ENCODE measurements at regions not wholly inside any gene's neighbourhood (a gene's known extent, or its start where the extent isn't known, plus 50 kb on each side); places are given as distances from the start of the nearest gene placed in this dataset.

- DNase-seq (ENCODE audit: low read depth in 2 of 2), result no peak
Observed at GRCh38 chr9:90307167-90307833, 335.3 kb downstream of the DIRAS2 start.

GRCh38 chr9:90307891-90308290 lies 334.7 kb downstream of the DIRAS2 start:
- no peak for DNase-seq (ENCODE audit: low read depth in 2 of 2)

- no peak for DNase-seq (ENCODE audit: low read depth in 2 of 2)
Observed at GRCh38 chr9:90308691-90309090, 333.9 kb downstream of the DIRAS2 start.

GRCh38 chr9:90309809-90310520 lies 332.7 kb downstream of the DIRAS2 start:
- no peak for DNase-seq (ENCODE audit: low read depth in 2 of 2)

GRCh38 chr9:90310521-90310876 lies 332.1 kb downstream of the DIRAS2 start:
- no peak for DNase-seq (ENCODE audit: low read depth in 2 of 2)

- no peak for DNase-seq (ENCODE audit: low read depth in 2 of 2)
Observed at GRCh38 chr9:90311811-90312210, 330.8 kb downstream of the DIRAS2 start.

GRCh38 chr9:90322296-90322695 lies 320.3 kb downstream of the DIRAS2 start:
- no peak for DNase-seq (ENCODE audit: low read depth in 2 of 2)

- DNase-seq (ENCODE audit: low read depth in 2 of 2), result no peak
Observed at GRCh38 chr9:90325913-90326653, 316.5 kb downstream of the DIRAS2 start.

- DNase-seq (ENCODE audit: low read depth in 2 of 2), result no peak
Observed at GRCh38 chr9:90330231-90330630, 312.4 kb downstream of the DIRAS2 start.

- no peak for DNase-seq (ENCODE audit: low read depth in 2 of 2)
Observed at GRCh38 chr9:90331826-90332575, 310.6 kb downstream of the DIRAS2 start.

- no peak for DNase-seq (ENCODE audit: low read depth in 2 of 2)
Observed at GRCh38 chr9:90333226-90333625, 309.4 kb downstream of the DIRAS2 start.

- DNase-seq (ENCODE audit: low read depth in 2 of 2), result no peak
Observed at GRCh38 chr9:90340421-90340820, 302.2 kb downstream of the DIRAS2 start.

- DNase-seq (ENCODE audit: low read depth in 2 of 2), result no peak
Observed at GRCh38 chr9:90342607-90343006, 300.0 kb downstream of the DIRAS2 start.

GRCh38 chr9:90343366-90343765 lies 299.3 kb downstream of the DIRAS2 start:
- no peak for DNase-seq (ENCODE audit: low read depth in 2 of 2)

- DNase-seq (ENCODE audit: low read depth in 2 of 2), result no peak
Observed at GRCh38 chr9:90343991-90344390, 298.6 kb downstream of the DIRAS2 start.

- no peak for DNase-seq (ENCODE audit: low read depth in 2 of 2)
Observed at GRCh38 chr9:90365666-90366065, 277.0 kb downstream of the DIRAS2 start.

- no peak for DNase-seq (ENCODE audit: low read depth in 2 of 2)
Observed at GRCh38 chr9:90368241-90368640, 274.4 kb downstream of the DIRAS2 start.

- DNase-seq (ENCODE audit: low read depth in 2 of 2), result no peak
Observed at GRCh38 chr9:90368928-90369327, 273.7 kb downstream of the DIRAS2 start.

- no peak for DNase-seq (ENCODE audit: low read depth in 2 of 2)
Observed at GRCh38 chr9:90379771-90380170, 262.9 kb downstream of the DIRAS2 start.

- DNase-seq (ENCODE audit: low read depth in 2 of 2), result no peak
Observed at GRCh38 chr9:90385146-90385545, 257.5 kb downstream of the DIRAS2 start.

GRCh38 chr9:90393365-90394152 lies 249.1 kb downstream of the DIRAS2 start:
- DNase-seq (ENCODE audit: low read depth in 2 of 2), result no peak
